Calu3 (cell line): ENCODE measurements at regions not wholly inside any gene's neighbourhood (a gene's known extent, or its start where the extent isn't known, plus 50 kb on each side); places are given as distances from the start of the nearest gene placed in this dataset.

ENCODE experiments used
- BruUV-seq: library from RNA; stranded (reverse); fragments of 400-500 nt; replicated peaks from 2 replicates; lab custom pipeline; 2021; lab: Mats Ljungman, UMichigan
- CTCF ChIA-PET: fragments of 300-600 bp; sonication (Branson Sonifier 250); formaldehyde crosslinking; loops from one replicate; lab custom pipeline; 2022; ENCODE audit warnings: antibody characterized with exemption; lab: Charles Lee
- DNase-seq: peaks from one replicate; pipeline ENCODE4 v3.0.0; 2022
- H3K27ac Mint-ChIP-seq: one replicate; pipeline ENCODE4 v1.8.0; 2022; ENCODE audit warnings: mixed read lengths; ENCODE audit not compliant: unreplicated experiment
- H3K27me3 Mint-ChIP-seq: one replicate; pipeline ENCODE4 v1.8.0; 2022; ENCODE audit warnings: mixed read lengths; ENCODE audit not compliant: unreplicated experiment
- H3K36me3 Mint-ChIP-seq: one replicate; pipeline ENCODE4 v1.8.0; 2022; ENCODE audit warnings: mild to moderate bottlenecking, moderate library complexity, mixed read lengths; ENCODE audit not compliant: insufficient read depth, unreplicated experiment
- H3K4me1 Mint-ChIP-seq: one replicate; pipeline ENCODE4 v1.8.0; 2022; ENCODE audit warnings: mild to moderate bottlenecking, low read depth, mixed read lengths; ENCODE audit not compliant: unreplicated experiment
- H3K4me3 Mint-ChIP-seq: one replicate; pipeline ENCODE4 v1.8.0; 2022; ENCODE audit warnings: mild to moderate bottlenecking, low read depth, moderate library complexity, mixed read lengths; ENCODE audit not compliant: unreplicated experiment
- H3K9me3 Mint-ChIP-seq: one replicate; pipeline ENCODE4 v1.8.0; 2022; ENCODE audit warnings: low read depth, mixed read lengths; ENCODE audit not compliant: unreplicated experiment
- intact Hi-C: fragments of 100-400 bp; cut with micrococcal nuclease; formaldehyde crosslinking; loops from one replicate; pipeline ENCODE4 v1.10.0; 2022; ENCODE audit not compliant: unreplicated experiment
- TF ChIP-seq, protein P1 (sequence below): fragments of 200-600 bp; IDR thresholded peaks from one replicate; pipeline ENCODE4 v1.8.0; 2022; ENCODE audit warnings: antibody characterized with exemption; ENCODE audit not compliant: unreplicated experiment

DNA sequence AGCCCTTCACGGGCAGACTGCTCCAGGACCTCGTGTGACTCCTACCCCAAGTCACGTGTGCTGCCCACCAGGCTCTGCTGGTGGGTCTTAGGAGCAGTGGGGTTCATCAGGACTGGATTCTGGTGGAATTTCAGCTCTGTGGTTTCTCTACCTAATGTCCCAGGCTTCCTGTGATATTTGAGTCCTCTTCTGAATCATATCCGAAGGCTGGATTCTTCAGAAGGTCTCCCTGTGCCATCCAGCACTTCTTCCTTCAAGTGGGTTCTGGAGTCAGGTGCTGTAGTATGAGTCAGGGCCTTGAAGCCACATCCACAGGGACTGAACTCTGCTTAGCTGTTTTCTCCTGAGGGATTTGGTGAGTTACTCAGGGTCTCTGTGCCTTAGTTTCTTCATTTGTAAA is 850.2 kb upstream of the CELF4 start:
- Mint-ChIP-seq H3K9me3 (no peaks in the 10 kb centered on the region), H3K4me3 (no peak overlapping the region), H3K36me3 (no peaks in the 10 kb centered on the region), H3K27me3 (peaks cover 7% of the 10 kb centered on the region), H3K4me1 (peaks cover 7% of the 10 kb centered on the region), H3K27ac (no peak overlapping the region)
- CTCF ChIA-PET: no interaction called here
- no TSS peak for BruUV-seq
- intact Hi-C loops: no loop called here
- TF ChIP-seq, protein P1, sequence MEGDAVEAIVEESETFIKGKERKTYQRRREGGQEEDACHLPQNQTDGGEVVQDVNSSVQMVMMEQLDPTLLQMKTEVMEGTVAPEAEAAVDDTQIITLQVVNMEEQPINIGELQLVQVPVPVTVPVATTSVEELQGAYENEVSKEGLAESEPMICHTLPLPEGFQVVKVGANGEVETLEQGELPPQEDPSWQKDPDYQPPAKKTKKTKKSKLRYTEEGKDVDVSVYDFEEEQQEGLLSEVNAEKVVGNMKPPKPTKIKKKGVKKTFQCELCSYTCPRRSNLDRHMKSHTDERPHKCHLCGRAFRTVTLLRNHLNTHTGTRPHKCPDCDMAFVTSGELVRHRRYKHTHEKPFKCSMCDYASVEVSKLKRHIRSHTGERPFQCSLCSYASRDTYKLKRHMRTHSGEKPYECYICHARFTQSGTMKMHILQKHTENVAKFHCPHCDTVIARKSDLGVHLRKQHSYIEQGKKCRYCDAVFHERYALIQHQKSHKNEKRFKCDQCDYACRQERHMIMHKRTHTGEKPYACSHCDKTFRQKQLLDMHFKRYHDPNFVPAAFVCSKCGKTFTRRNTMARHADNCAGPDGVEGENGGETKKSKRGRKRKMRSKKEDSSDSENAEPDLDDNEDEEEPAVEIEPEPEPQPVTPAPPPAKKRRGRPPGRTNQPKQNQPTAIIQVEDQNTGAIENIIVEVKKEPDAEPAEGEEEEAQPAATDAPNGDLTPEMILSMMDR: no peak
- no peak for DNase-seq

GRCh38 chr18:38413193-38413592 is 847.6 kb upstream of the CELF4 start:
- intact Hi-C loops: no loop called here
- peaks cover 3% of the 10 kb centered on the region for H3K9me3 Mint-ChIP-seq

GRCh38 chr18:38406607-38407006 is 841.0 kb upstream of the CELF4 start:
- CTCF ChIA-PET: no interaction called here
- H3K27me3 Mint-ChIP-seq: no peaks in the 10 kb centered on the region

More at GRCh38 chr18:38413193-38413592, 847.6 kb upstream of the CELF4 start:
- H3K27ac Mint-ChIP-seq: no peak overlapping the region
- CTCF ChIA-PET: no interaction called here
- peaks cover 7% of the 10 kb centered on the region for H3K4me1 Mint-ChIP-seq
- peaks cover 7% of the 10 kb centered on the region for H3K27me3 Mint-ChIP-seq
- H3K4me3 Mint-ChIP-seq: no peak overlapping the region
- no TSS peak for BruUV-seq
- DNase-seq: no peak
- TF ChIP-seq, protein P1: no peak
- no peaks in the 10 kb centered on the region for H3K36me3 Mint-ChIP-seq

GRCh38 chr18:38402509-38402908 is 836.9 kb upstream of the CELF4 start:
- BruUV-seq: no TSS peak
- intact Hi-C loops: no loop called here
- CTCF ChIA-PET: no interaction called here
- Mint-ChIP-seq H3K9me3 (peaks cover 2% of the 10 kb centered on the region), H3K4me3 (no peak overlapping the region), H3K27ac (no peak overlapping the region), H3K36me3 (no peaks in the 10 kb centered on the region), H3K4me1 (no peaks in the 10 kb centered on the region), H3K27me3 (no peaks in the 10 kb centered on the region)
- TF ChIP-seq, protein P1: no peak
- DNase-seq: no peak

More at GRCh38 chr18:38406607-38407006, 841.0 kb upstream of the CELF4 start:
- TF ChIP-seq, protein P1: no peak
- Mint-ChIP-seq H3K4me3 (no peak overlapping the region), H3K36me3 (no peaks in the 10 kb centered on the region), H3K27ac (no peak overlapping the region), H3K9me3 (peaks cover 6% of the 10 kb centered on the region), H3K4me1 (no peaks in the 10 kb centered on the region)
- intact Hi-C loops: no loop called here
- BruUV-seq: no TSS peak
- DNase-seq: no peak
